Neutrophil (primary cell): ENCODE measurements at regions not wholly inside any gene's neighbourhood (a gene's known extent, or its start where the extent isn't known, plus 50 kb on each side); places are given as distances from the start of the nearest gene placed in this dataset.

Source experiments
- H3K27ac ChIP-seq: fragments of 200-600 bp; sonication (generic); 2 replicates; pipeline ENCODE4 v1.5.1; 2016; ENCODE audit warnings: mild to moderate bottlenecking, moderate library complexity
- H3K27me3 ChIP-seq: fragments of 200-600 bp; sonication (generic); 2 replicates; pipeline ENCODE4 v1.6.0; 2016; ENCODE audit warnings: mild to moderate bottlenecking
- H3K36me3 ChIP-seq: fragments of 200-600 bp; sonication (generic); 2 replicates; pipeline ENCODE4 v1.5.1; 2017
- H3K4me1 ChIP-seq, 2 experiments: fragments of 200-600 bp in 1 of 2; sonication (generic) in 1 of 2; 1 replicate in 1 of 2; 2 replicates in 1 of 2; pipeline versions ENCODE4 v1.5.1 to v1.6.1; 2013 to 2016; ENCODE audit warnings: low read depth in 1 of 2, low read length in 1 of 2, mild to moderate bottlenecking in 1 of 2, moderate library complexity in 1 of 2; ENCODE audit not compliant: control insufficient read depth in 1 of 2, insufficient read depth in 1 of 2
- H3K4me3 ChIP-seq, 2 experiments: fragments of 200-600 bp in 1 of 2; sonication (generic) in 1 of 2; 1 replicate in 1 of 2; 2 replicates in 1 of 2; pipeline ENCODE4 v1.5.1; 2013 to 2016; ENCODE audit warnings: low read depth in 1 of 2, low read length in 1 of 2, mild to moderate bottlenecking in 1 of 2, moderate library complexity in 1 of 2
- H3K9me3 ChIP-seq: fragments of 200-600 bp; sonication (generic); 2 replicates; pipeline ENCODE4 v1.5.1; 2016
- CTCF ChIP-seq: fragments of 200-600 bp; sonication (generic); IDR thresholded peaks from 2 replicates; pipeline ENCODE4 v1.5.1; 2016; ENCODE audit warnings: antibody characterized with exemption

GRCh38 chr2:219824996-219825395, 197.6 kb downstream of the SLC4A3 start:
- Histone ChIP-seq H3K4me3 (no peak overlapping the region), H3K27ac (no peak overlapping the region), H3K4me1 (no peaks in the 10 kb centered on the region), H3K36me3 (no peaks in the 10 kb centered on the region), H3K27me3 (no peaks in the 10 kb centered on the region), H3K9me3 (no peaks in the 10 kb centered on the region)
- TF ChIP-seq CTCF = no peak

DNA sequence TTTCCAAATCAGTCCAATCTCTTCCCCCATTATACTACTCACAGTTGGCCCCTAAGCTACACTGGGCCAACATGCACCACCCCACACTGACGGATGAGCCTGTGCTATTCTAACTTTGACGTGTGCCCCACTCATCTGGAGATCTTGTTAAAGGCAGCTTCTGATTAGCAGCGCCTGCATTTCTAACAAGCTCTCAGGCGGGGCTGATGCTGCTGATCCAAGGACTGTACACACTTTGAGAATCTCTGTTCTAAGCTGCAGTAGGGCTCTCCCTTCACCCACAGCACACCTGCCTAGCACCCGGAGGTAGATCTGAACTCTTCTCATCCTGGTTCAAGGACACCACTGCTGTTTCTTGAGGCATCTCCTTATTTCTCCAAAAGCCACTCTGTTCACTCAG, 200.7 kb downstream of the SLC4A3 start:
- no peaks in the 10 kb centered on the region for H3K36me3 ChIP-seq
- H3K4me1 ChIP-seq = no peaks in the 10 kb centered on the region
- H3K9me3 ChIP-seq = no peaks in the 10 kb centered on the region
- no peak for TF ChIP-seq CTCF
- H3K27me3 ChIP-seq = no peaks in the 10 kb centered on the region
- no peak overlapping the region for H3K27ac ChIP-seq
- no peak overlapping the region for H3K4me3 ChIP-seq

DNA sequence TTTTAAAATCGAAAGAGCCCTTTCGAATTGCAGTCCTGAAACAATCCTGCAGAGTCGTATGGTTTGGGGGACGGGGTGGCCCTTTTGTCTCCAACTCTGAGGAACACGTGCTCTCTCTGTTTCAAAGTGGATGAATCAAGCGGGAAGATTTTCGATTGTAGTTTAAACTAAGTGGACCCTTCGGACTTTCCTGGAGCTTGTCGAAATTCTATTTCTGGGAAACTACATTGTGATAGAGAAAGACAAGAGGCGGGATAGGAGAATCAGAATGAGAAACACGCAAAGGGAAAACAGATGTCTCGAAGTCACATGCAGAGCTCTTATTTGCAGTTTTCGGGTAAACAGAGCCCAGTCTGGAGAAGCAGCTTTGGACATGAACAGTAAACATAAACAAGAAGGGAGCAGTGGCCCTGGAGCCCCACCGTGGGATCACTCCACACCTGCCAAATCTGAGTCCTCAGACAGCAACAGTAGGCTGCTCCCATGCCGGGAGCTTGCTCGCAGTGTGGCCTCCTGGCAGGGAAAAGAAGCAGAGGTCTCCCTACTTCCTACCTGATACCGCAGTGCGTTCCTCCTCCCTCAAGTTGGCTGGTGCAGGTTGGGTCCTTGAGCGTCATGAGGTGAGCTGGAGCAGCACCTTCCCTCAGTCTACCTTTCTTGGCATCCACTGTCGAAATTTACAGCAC, 202.4 kb downstream of the SLC4A3 start:
- H3K4me3 ChIP-seq = no peak overlapping the region
- H3K4me1 ChIP-seq = no peaks in the 10 kb centered on the region
- no peaks in the 10 kb centered on the region for H3K9me3 ChIP-seq
- H3K36me3 ChIP-seq = no peaks in the 10 kb centered on the region
- H3K27ac ChIP-seq = no peak overlapping the region
- no peak for TF ChIP-seq CTCF
- no peaks in the 10 kb centered on the region for H3K27me3 ChIP-seq

GRCh38 chr2:219830353-219830738, 202.9 kb downstream of the SLC4A3 start:
- H3K27ac ChIP-seq = no peak overlapping the region
- no peaks in the 10 kb centered on the region for H3K27me3 ChIP-seq
- no peaks in the 10 kb centered on the region for H3K4me1 ChIP-seq
- H3K9me3 ChIP-seq = no peaks in the 10 kb centered on the region
- no peaks in the 10 kb centered on the region for H3K36me3 ChIP-seq
- H3K4me3 ChIP-seq = no peak overlapping the region
- no peak for TF ChIP-seq CTCF

DNA sequence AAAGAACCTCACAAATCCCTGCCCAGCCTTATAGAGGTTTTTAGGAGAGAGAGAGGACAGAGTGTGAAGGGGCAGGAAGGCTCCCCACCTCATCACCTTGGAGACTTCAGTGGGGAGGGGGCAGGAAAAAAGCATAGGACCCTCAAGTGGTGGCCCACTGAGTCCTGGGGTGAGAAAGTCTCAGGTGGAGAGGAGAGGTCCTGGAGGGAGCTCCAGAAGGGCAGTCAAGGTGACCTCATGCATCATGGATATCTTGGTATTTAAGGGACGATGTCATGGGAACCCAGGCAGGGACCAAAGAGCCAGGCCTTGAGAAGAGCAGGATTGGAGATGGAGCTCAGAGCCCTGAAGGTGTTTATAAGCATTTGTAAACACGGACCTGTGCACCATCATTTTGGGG, 204.5 kb downstream of the SLC4A3 start:
- no peak overlapping the region for H3K27ac ChIP-seq
- no peaks in the 10 kb centered on the region for H3K9me3 ChIP-seq
- H3K4me3 ChIP-seq = no peak overlapping the region
- H3K27me3 ChIP-seq = no peaks in the 10 kb centered on the region
- H3K4me1 ChIP-seq = no peaks in the 10 kb centered on the region
- no peaks in the 10 kb centered on the region for H3K36me3 ChIP-seq
- TF ChIP-seq CTCF = no peak
